ENCODE measurements at regions not wholly inside any gene's neighbourhood (a gene's known extent, or its start where the extent isn't known, plus 50 kb on each side); places are given as distances from the start of the nearest gene placed in this dataset.

DNA sequence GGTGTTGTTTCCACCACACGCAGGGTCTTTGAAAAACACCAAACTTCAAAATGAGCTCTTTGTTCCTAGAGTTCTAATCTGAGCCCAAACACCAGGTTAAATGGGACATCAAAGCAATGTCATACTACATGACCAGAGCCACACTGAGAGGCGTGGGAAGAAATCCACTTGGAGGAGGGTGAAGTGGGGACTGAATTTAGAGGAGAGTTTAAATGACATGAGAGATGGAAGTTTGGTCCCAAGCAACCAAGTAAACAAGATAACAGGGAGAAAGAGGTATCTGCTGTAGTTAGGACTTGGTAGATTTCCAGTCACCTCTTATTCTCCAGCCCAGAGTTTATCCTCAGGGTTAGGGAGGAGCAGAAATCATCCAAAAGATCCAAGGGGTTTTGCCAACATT lies 290.9 kb upstream of the FAM78B start:
- H3K36me3 Mint-ChIP-seq (ENCODE audit: low read depth) = no peaks in the 10 kb centered on the region
- ChIA-PET CTCF (interaction anchor here (1.2 kb wide), 1 partner anchor 21 kb away, joined by 3 read pairs; no protein-coding TSS in a partner anchor), POLR2A (no interaction called here)
- H3K27ac Mint-ChIP-seq = no peak overlapping the region
- no peak overlapping the region for H3K4me3 Mint-ChIP-seq
- H3K27me3 Mint-ChIP-seq = no peaks in the 10 kb centered on the region
- H3K9me3 Mint-ChIP-seq = no peaks in the 10 kb centered on the region
- no peaks in the 10 kb centered on the region for H3K4me1 Mint-ChIP-seq
- no peak for DNase-seq

DNA sequence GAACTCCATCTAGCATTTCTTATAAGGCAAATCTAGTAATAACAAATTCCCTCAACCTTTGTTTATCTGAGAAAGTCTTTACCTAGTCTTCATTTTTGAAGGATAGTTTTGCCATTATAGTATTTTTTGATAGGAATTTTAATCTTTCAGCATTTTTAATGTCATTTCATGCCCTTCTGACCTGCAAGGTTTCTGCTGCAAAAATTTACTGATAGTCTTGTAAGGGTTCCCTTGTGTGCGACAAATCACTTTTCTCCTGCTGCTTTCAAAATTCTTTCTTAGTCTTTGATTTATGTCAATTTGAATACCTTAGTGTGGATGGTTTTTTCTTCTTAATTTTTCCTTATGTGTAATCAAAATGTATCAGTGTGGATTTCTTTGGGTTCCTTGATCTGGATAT lies 297.5 kb upstream of the FAM78B start:
- CTCF ChIA-PET = no interaction called here
- H3K4me1 Mint-ChIP-seq = no peaks in the 10 kb centered on the region

DNA sequence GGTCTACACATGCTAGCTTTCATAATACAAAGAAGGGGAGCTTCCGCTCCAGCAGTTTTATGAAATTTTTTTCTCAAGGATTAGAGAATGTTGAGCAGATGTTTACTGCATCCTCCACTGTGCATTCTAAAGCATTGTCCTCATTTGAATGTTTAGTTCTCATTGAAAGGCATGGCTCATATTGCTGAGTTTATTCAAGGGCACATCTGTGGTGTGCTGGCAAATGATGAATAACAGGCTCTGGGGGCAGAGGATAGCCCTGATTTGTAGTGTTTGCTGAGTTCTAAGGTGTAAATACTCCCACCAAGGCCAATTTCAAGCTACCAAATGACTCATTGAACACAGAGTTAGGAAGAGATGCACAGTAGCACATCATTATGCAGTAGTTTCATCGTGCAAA lies 303.2 kb upstream of the FAM78B start:
- Mint-ChIP-seq H3K4me1 (no peaks in the 10 kb centered on the region), H3K9me3 (no peaks in the 10 kb centered on the region), H3K27me3 (peaks cover 7% of the 10 kb centered on the region), H3K4me3 (no peak overlapping the region), H3K27ac (no peak overlapping the region), H3K36me3 (ENCODE audit: low read depth) (no peaks in the 10 kb centered on the region)
- POLR2A ChIA-PET = no interaction called here
- CTCF ChIA-PET = interaction anchor here (2.0 kb wide), 1 partner anchor 11 kb away, joined by 5 read pairs; no protein-coding TSS in a partner anchor
- no peak for DNase-seq

More for the DNA sequence above, 297.5 kb upstream of the FAM78B start:
- no peaks in the 10 kb centered on the region for H3K36me3 Mint-ChIP-seq (ENCODE audit: low read depth)
- no peak overlapping the region for H3K27ac Mint-ChIP-seq
- DNase-seq = no peak
- POLR2A ChIA-PET = no interaction called here
- peaks cover 4% of the 10 kb centered on the region for H3K9me3 Mint-ChIP-seq
- H3K27me3 Mint-ChIP-seq = peaks cover 5% of the 10 kb centered on the region
- no peak overlapping the region for H3K4me3 Mint-ChIP-seq

DNA sequence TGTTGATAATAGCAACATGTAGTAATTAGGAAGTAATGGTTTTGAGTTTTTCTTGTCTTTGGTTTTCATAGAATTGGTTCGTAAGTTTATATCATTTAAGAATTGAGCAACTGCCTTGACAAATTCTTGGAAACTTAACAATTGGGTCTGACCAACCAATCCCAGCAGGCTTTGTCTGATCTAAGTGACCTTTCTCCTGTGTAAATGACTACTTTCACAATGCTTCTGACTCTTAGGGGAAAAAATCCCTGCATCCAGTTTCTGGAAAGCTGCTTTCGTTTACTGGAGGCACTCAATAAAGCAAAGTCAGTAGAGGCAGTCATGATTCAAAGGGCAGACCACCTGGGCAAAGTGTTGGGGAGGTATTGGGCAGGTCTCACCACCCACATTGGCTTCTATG lies 303.6 kb upstream of the FAM78B start:
- DNase-seq = no peak
- no peaks in the 10 kb centered on the region for H3K4me1 Mint-ChIP-seq
- H3K27ac Mint-ChIP-seq = no peak overlapping the region
- no peak overlapping the region for H3K4me3 Mint-ChIP-seq
- CTCF ChIA-PET = interaction anchor here (2.0 kb wide), 1 partner anchor 10 kb away, joined by 5 read pairs; no protein-coding TSS in a partner anchor
- no peaks in the 10 kb centered on the region for H3K36me3 Mint-ChIP-seq (ENCODE audit: low read depth)
- no peaks in the 10 kb centered on the region for H3K9me3 Mint-ChIP-seq
- POLR2A ChIA-PET = no interaction called here
- H3K27me3 Mint-ChIP-seq = peaks cover 3% of the 10 kb centered on the region

DNA sequence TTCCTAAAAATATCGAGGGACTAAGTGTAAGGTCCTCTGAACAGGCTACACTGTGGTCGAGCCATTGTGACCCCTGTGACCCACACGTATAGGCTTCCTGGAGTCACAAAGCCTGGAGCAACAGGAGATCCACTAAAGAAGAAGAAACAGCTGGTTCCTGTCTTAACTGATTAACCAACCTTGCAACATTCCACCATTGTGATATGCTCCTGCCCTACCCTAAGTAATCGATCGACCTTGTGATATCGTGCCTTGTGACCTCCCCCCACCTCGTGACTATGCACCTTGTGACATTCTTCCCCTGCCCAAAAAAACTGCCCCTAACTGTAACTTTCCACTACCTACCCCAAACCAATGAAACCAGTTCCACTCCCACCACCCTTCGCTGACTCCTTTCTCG lies 304.6 kb upstream of the FAM78B start:
- H3K27me3 Mint-ChIP-seq = peaks cover 2% of the 10 kb centered on the region
- no peak overlapping the region for H3K4me3 Mint-ChIP-seq
- DNase-seq = no peak
- CTCF ChIA-PET = no interaction called here
- H3K36me3 Mint-ChIP-seq (ENCODE audit: low read depth) = no peaks in the 10 kb centered on the region
- H3K27ac Mint-ChIP-seq = no peak overlapping the region
- H3K4me1 Mint-ChIP-seq = no peaks in the 10 kb centered on the region
- H3K9me3 Mint-ChIP-seq = no peaks in the 10 kb centered on the region
- POLR2A ChIA-PET = no interaction called here

DNA sequence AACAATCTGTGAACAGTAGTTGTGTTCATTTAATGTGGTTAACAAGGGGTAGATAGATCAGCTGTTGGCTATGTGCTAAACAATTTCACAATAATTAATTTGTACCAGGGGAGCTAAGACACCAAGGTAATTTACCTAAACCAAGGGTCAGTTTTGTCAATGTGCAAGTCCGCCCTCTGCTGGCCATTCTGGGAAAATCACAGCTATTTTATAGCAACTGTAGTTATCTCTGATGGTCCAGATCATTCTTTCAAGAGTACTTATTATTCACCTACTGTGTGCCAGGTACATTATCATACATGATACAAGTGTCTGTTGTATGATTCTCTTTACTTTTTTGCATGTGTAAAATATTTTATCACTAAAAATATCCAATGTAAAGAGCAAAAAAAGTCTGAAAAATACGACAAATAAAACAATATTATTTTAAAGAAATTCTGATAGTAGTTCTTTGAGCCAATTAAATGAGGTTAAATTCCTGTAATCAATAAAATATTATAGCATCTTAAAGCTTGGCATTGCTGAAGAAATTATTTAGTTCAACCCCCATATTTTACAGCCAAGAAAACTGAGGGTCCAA lies 312.3 kb upstream of the FAM78B start:
- ChIA-PET CTCF (interaction anchor here (0.7 to 4.0 kb wide), 14 partner anchors 9 to 734 kb away, joined by 3 to 31 read pairs (median 4); partner anchors contain the start of gene FAM78B), POLR2A (interaction anchor here (0.9 kb wide), 1 partner anchor 11 kb away, joined by 4 read pairs; no protein-coding TSS in a partner anchor)
- no peak overlapping the region for H3K4me3 Mint-ChIP-seq
- H3K27me3 Mint-ChIP-seq = peaks cover 2% of the 10 kb centered on the region
- H3K4me1 Mint-ChIP-seq = no peaks in the 10 kb centered on the region
- peak; percentile 59 for DNase-seq
- H3K27ac Mint-ChIP-seq = no peak overlapping the region
- no peaks in the 10 kb centered on the region for H3K36me3 Mint-ChIP-seq (ENCODE audit: low read depth)
- H3K9me3 Mint-ChIP-seq = no peaks in the 10 kb centered on the region

DNA sequence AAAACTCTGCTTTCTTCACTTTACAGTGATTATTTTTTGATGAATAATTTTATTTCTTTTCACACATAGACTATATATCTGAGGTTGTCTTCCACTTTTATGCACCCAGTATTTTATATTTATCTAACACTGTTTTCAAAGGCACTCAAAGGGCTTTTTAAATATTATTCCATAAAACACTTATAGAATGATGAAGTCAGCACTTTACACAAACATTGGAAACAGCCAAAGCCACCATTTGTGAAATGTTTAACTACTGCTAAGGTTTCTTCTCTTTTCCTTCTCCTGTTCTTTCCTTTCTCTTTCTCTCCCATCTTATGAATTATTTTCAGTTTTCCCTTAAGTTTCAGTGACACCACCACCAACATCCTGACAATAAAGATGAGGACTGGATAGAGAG lies 317.7 kb upstream of the FAM78B start:
- no peaks in the 10 kb centered on the region for H3K27me3 Mint-ChIP-seq

DNA sequence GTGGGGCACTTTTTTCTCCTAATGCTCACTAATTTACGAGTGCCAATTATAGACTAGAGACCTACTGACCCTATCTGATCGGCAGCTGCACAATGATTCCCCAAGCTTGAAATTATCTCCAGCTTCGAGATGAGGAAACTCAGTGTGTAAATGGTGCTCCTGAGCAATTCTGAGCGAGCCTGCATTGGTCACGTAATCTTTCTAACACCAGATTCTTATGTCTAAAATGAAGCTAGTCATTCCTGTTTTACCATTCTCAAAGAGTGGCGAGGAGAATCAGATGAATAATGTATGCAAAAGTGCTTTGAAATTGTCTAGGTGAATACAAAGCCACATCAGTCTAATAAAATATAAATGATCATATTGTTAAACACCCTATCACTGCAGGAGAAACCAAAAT lies 318.1 kb upstream of the FAM78B start:
- no peak for DNase-seq
- peaks cover 7% of the 10 kb centered on the region for H3K4me1 Mint-ChIP-seq
- no peaks in the 10 kb centered on the region for H3K36me3 Mint-ChIP-seq (ENCODE audit: low read depth)
- POLR2A ChIA-PET = no interaction called here
- no peaks in the 10 kb centered on the region for H3K27me3 Mint-ChIP-seq
- CTCF ChIA-PET = no interaction called here
- H3K9me3 Mint-ChIP-seq = no peaks in the 10 kb centered on the region
- no peak overlapping the region for H3K4me3 Mint-ChIP-seq
- no peak overlapping the region for H3K27ac Mint-ChIP-seq

More for the DNA sequence above, 317.7 kb upstream of the FAM78B start:
- Mint-ChIP-seq H3K4me3 (no peak overlapping the region), H3K27ac (no peak overlapping the region), H3K4me1 (peaks cover 7% of the 10 kb centered on the region), H3K36me3 (ENCODE audit: low read depth) (no peaks in the 10 kb centered on the region), H3K9me3 (no peaks in the 10 kb centered on the region)
- ChIA-PET POLR2A (no interaction called here), CTCF (no interaction called here)
- no peak for DNase-seq

DNA sequence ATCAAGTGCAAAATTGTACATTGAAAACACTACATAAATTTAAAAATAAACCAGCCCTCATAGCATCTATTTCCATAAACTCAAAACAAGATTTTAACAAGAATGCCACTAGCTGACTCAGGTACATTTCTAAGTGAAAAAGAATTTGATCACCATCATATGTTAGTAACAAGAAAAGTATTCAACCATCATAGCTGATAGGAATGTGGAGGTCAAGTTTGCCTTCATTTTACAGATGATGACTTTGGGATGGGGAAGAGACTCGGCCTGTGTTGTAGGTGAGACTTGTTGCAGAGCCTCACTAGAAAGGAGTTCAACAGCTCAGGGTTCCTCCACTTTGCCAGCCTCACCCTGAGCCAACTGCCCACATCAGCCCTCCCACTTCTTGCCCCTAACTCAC lies 318.8 kb upstream of the FAM78B start:
- Mint-ChIP-seq H3K27ac (no peak overlapping the region), H3K27me3 (no peaks in the 10 kb centered on the region), H3K9me3 (no peaks in the 10 kb centered on the region), H3K4me1 (peaks cover 7% of the 10 kb centered on the region), H3K4me3 (no peak overlapping the region), H3K36me3 (ENCODE audit: low read depth) (no peaks in the 10 kb centered on the region)
- CTCF ChIA-PET = no interaction called here
- POLR2A ChIA-PET = no interaction called here
- no peak for DNase-seq

DNA sequence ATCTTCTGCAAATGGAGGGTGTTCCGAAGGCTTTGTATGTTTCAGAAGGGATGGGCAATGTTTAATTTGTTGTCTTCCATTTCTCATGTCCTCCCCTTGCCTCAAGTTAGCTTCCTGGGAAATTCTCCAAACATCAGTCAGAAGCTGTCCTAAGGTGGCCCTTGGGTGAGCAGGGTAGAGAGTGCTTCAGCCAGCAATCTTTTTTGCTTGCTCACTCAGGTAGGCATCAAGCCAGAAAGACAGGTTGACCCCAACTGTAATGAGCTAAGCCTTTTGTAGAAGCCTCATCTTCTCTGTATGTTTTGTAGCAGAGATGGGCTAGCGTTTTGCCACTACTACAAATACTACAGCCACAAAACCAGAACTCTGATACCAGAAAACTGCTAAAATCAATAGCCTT lies 321.5 kb upstream of the FAM78B start:
- DNase-seq = no peak
- Mint-ChIP-seq H3K27ac (no peak overlapping the region), H3K27me3 (no peaks in the 10 kb centered on the region), H3K4me1 (peaks cover 7% of the 10 kb centered on the region), H3K4me3 (no peak overlapping the region), H3K36me3 (ENCODE audit: low read depth) (no peaks in the 10 kb centered on the region), H3K9me3 (no peaks in the 10 kb centered on the region)
- ChIA-PET POLR2A (no interaction called here), CTCF (interaction anchor here (1.8 kb wide), 1 partner anchor 9 kb away, joined by 7 read pairs; no protein-coding TSS in a partner anchor)

DNA sequence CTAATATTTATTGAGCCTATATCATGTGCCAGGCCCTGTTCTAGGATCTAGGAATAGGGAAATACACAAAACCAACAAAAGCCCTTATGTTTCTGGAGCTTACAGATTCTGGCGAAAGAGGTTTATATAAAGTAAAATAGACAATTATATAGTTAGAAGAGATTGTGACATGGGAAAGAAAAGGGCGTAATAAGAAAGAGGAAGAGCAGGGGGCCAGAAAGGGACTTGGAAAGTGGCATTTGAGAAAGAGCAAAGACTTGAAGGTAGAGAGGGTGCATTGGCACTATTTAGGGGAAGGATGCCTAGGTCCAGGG lies 322.5 kb upstream of the FAM78B start:
- H3K4me1 Mint-ChIP-seq = peaks cover 7% of the 10 kb centered on the region
- no peaks in the 10 kb centered on the region for H3K36me3 Mint-ChIP-seq (ENCODE audit: low read depth)

DNA sequence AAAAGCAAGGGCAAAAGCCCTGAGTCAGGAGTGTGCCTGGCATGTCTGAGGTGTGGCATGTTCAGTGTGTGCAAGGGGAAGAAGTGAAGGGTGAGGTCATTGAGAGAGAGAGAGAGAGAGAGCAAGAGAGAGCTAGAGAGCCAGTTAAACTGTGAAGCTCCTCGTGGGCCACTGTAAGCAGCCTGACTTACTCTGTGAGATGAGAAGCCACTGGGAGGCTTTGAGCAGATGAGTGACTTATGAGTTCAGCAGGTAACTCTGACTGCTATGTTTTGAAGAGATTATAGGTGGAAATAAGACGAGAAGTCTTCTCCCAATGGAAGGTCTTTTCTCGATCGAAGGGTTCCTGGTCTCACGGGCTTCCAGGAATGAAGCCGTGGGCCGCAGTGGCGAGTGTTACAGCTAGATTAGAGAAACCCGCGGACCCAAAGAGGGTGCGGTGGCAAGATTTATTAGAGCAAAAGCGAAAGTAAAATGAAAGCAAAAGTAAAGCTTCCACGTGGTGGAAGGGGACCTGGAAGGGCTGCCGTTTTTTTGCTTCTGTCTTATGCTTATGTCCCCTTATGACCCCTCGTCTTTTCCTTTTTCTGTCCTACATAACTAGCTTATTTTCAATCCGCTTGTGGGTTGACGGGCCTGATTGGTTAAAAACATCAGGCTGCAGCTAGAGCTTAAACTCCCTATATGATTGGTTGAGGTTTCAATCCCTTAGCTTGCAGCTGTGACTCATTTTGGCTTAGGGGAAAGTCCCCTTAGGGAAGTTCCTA lies 323.1 kb upstream of the FAM78B start:
- ChIA-PET CTCF (interaction anchor here (0.7 to 2.0 kb wide), 6 partner anchors 10 to 573 kb away, joined by 3 to 31 read pairs (median 3); no protein-coding TSS in a partner anchor), POLR2A (interaction anchor here (0.7 to 2.5 kb wide), 8 partner anchors 9 to 732 kb away, joined by 3 to 10 read pairs (median 4); partner anchors contain the start of genes FAM78B, POGK and TMCO1)
- Mint-ChIP-seq H3K27ac (no peak overlapping the region), H3K4me3 (no peak overlapping the region), H3K9me3 (no peaks in the 10 kb centered on the region), H3K27me3 (no peaks in the 10 kb centered on the region), H3K4me1 (peaks cover 7% of the 10 kb centered on the region), H3K36me3 (ENCODE audit: low read depth) (no peaks in the 10 kb centered on the region)
- peak; percentile 52 for DNase-seq

More for the DNA sequence above, 322.5 kb upstream of the FAM78B start:
- no peak overlapping the region for H3K4me3 Mint-ChIP-seq
- no peaks in the 10 kb centered on the region for H3K27me3 Mint-ChIP-seq
- no peak for DNase-seq
- CTCF ChIA-PET = interaction anchor here (0.9 to 2.0 kb wide), 4 partner anchors 9 to 569 kb away, joined by 3 to 31 read pairs (median 5); no protein-coding TSS in a partner anchor
- H3K9me3 Mint-ChIP-seq = no peaks in the 10 kb centered on the region
- POLR2A ChIA-PET = interaction anchor here (0.9 to 2.5 kb wide), 4 partner anchors 8 to 720 kb away, joined by 3 to 10 read pairs (median 6); partner anchors contain the start of genes FAM78B, POGK and TMCO1
- no peak overlapping the region for H3K27ac Mint-ChIP-seq

DNA sequence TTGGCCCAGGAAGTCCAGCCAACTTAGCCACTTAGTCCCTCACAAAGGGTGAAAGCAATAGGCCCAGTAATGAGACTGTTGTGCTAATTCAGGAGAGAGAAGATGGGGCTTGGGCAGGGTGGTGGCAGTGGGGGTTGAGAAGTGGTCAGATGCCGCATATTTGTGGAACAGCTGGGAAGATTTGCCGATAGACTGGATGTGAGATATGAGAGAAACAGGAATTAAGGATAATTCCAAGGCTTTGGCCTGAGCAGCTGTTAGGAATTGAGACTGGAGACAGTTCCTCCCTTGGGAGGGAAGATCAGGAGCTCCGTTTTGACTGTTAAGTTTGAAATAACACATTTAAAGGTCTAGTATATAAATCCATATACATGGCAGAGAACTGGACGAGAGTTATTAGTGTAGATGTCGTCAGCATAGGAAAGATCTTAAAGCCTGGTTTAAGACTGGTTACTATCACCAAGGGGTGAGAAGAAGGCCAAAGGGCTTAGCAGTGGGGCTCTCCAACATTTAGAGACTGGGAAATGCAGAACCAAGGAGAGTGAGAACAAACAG lies 323.7 kb upstream of the FAM78B start:
- no peaks in the 10 kb centered on the region for H3K9me3 Mint-ChIP-seq
- no peaks in the 10 kb centered on the region for H3K27me3 Mint-ChIP-seq
- no peak overlapping the region for H3K4me3 Mint-ChIP-seq
- no peak for DNase-seq
- no peaks in the 10 kb centered on the region for H3K36me3 Mint-ChIP-seq (ENCODE audit: low read depth)
- peaks cover 7% of the 10 kb centered on the region for H3K4me1 Mint-ChIP-seq
- H3K27ac Mint-ChIP-seq = no peak overlapping the region
- ChIA-PET CTCF (interaction anchor here (0.7 to 2.0 kb wide), 6 partner anchors 10 to 573 kb away, joined by 3 to 31 read pairs (median 3); no protein-coding TSS in a partner anchor), POLR2A (interaction anchor here (0.7 to 2.5 kb wide), 7 partner anchors 12 to 732 kb away, joined by 3 to 10 read pairs (median 4); partner anchors contain the start of genes FAM78B, POGK and TMCO1)
